BE2C (cell line): ENCODE measurements at regions not wholly inside any gene's neighbourhood (a gene's known extent, or its start where the extent isn't known, plus 50 kb on each side); places are given as distances from the start of the nearest gene placed in this dataset.
"Not testable (repeated sequence)": the region's sequence is repeated elsewhere in the genome, so short reads cannot be mapped to it uniquely, and the experiment has no call there.

Experiments used
- DNase-seq: peaks from one replicate; pipeline ENCODE4 v3.0.0-alpha.2; 2020
- H3K27me3 ChIP-seq: fragments of 250-450 bp; sonication (Bioruptor Pico); 2 replicates; pipeline ENCODE4 v1.5.1; 2020; ENCODE audit warnings: mild to moderate bottlenecking
- H3K36me3 ChIP-seq: fragments of 250-450 bp; sonication (Bioruptor Pico); 2 replicates; pipeline ENCODE4 v1.5.1; 2020; ENCODE audit warnings: mild to moderate bottlenecking
- H3K4me1 ChIP-seq: fragments of 250-450 bp; sonication (Bioruptor Pico); 2 replicates; pipeline ENCODE4 v1.5.1; 2020
- H3K4me3 ChIP-seq: 2 replicates; pipeline ENCODE4 v1.5.1; 2011; ENCODE audit warnings: low read depth, low read length
- H3K9me3 ChIP-seq: fragments of 250-450 bp; sonication (Bioruptor Pico); 2 replicates; pipeline ENCODE4 v1.5.1; 2020
- CTCF ChIP-seq: IDR thresholded peaks from 2 replicates; pipeline ENCODE4 v1.5.1; 2012; ENCODE audit warnings: mild to moderate bottlenecking, low read depth, low read length

- no peaks in the 10 kb centered on the region for H3K4me1 ChIP-seq
- no peaks in the 10 kb centered on the region for H3K27me3 ChIP-seq
- no peak for TF ChIP-seq CTCF
- H3K36me3 ChIP-seq: no peaks in the 10 kb centered on the region
- no peaks in the 10 kb centered on the region for H3K9me3 ChIP-seq
- no peak overlapping the region for H3K4me3 ChIP-seq
- DNase-seq: no peak
These were observed 451.1 kb upstream of the ATP11B start for GRCh38 chr3:182342252-182342651.

- H3K4me1 ChIP-seq, DNase-seq, H3K36me3 ChIP-seq, H3K9me3 ChIP-seq, H3K4me3 ChIP-seq, H3K27me3 ChIP-seq: not testable (repeated sequence)
These were observed 449.3 kb upstream of the ATP11B start for GRCh38 chr3:182344026-182344425.

GRCh38 chr3:182349051-182349450 lies 444.3 kb upstream of the ATP11B start:
- Histone ChIP-seq H3K9me3 (no peaks in the 10 kb centered on the region), H3K4me3 (no peak overlapping the region), H3K27me3 (no peaks in the 10 kb centered on the region; the same call in 1 of the 2 replicates), H3K4me1 (no peaks in the 10 kb centered on the region), H3K36me3 (no peaks in the 10 kb centered on the region)
- TF ChIP-seq CTCF: no peak
- DNase-seq: no peak

GRCh38 chr3:182349951-182350517 lies 443.3 kb upstream of the ATP11B start:
- Histone ChIP-seq H3K4me1 (no peaks in the 10 kb centered on the region), H3K27me3 (no peaks in the 10 kb centered on the region; the same call in 1 of the 2 replicates), H3K36me3 (no peaks in the 10 kb centered on the region), H3K4me3 (no peak overlapping the region), H3K9me3 (no peaks in the 10 kb centered on the region)
- no peak for TF ChIP-seq CTCF
- no peak for DNase-seq

GRCh38 chr3:182357928-182358327 lies 435.4 kb upstream of the ATP11B start:
- no peak for TF ChIP-seq CTCF
- no peaks in the 10 kb centered on the region; the same call in 1 of the 2 replicates for H3K27me3 ChIP-seq
- H3K9me3 ChIP-seq: no peaks in the 10 kb centered on the region
- no peaks in the 10 kb centered on the region for H3K4me1 ChIP-seq
- DNase-seq: no peak
- no peak overlapping the region for H3K4me3 ChIP-seq
- H3K36me3 ChIP-seq: no peaks in the 10 kb centered on the region

GRCh38 chr3:182364323-182364722 lies 429.0 kb upstream of the ATP11B start:
- Histone ChIP-seq H3K9me3 (no peaks in the 10 kb centered on the region), H3K4me3 (peak overlapping the region; percentile 34), H3K36me3 (no peaks in the 10 kb centered on the region), H3K4me1 (peaks cover 5% of the 10 kb centered on the region; the same call in 1 of the 2 replicates), H3K27me3 (peaks cover 10% of the 10 kb centered on the region; the same call in 1 of the 2 replicates)
- no peak for DNase-seq
- peak; percentile 51 for TF ChIP-seq CTCF
